ENCODE measurements at regions not wholly inside any gene's neighbourhood (a gene's known extent, or its start where the extent isn't known, plus 50 kb on each side); places are given as distances from the start of the nearest gene placed in this dataset.

- DNase-seq (ENCODE audit: low spot score), result no peak
- intact Hi-C loops (cut with DNase I), result no loop called here
These were observed 832.0 kb downstream of the GALC start for GRCh38 chr14:87160989-87161388.

- DNase-seq (ENCODE audit: low spot score), result no peak
- intact Hi-C loops (cut with DNase I), result loop anchor here in 1 of 2 donors (5.0 kb wide), 1 partner anchor 934 kb away; no protein-coding TSS in a partner anchor
These were observed 834.7 kb downstream of the GALC start for GRCh38 chr14:87158283-87158682.

- intact Hi-C loops (cut with DNase I), result loop anchor here in 1 of 2 donors (5.0 kb wide), 1 partner anchor 935 kb away; no protein-coding TSS in a partner anchor
- no peak for DNase-seq (ENCODE audit: low spot score)
These were observed 836.1 kb downstream of the GALC start for GRCh38 chr14:87156878-87157277.

- no peak for DNase-seq (ENCODE audit: low spot score)
- intact Hi-C loops (cut with DNase I), result loop anchor here in 1 of 2 donors (5.0 kb wide), 1 partner anchor 936 kb away; no protein-coding TSS in a partner anchor
These were observed 837.0 kb downstream of the GALC start for GRCh38 chr14:87155856-87156488.

GRCh38 chr14:87153901-87154300 lies 839.1 kb downstream of the GALC start:
- DNase-seq (ENCODE audit: low spot score), result no peak
- intact Hi-C loops (cut with DNase I), result no loop called here

- intact Hi-C loops (cut with DNase I), result no loop called here
- DNase-seq (ENCODE audit: low spot score), result no peak
These were observed 839.6 kb downstream of the GALC start for GRCh38 chr14:87153391-87153790.

- intact Hi-C loops (cut with DNase I), result no loop called here
- DNase-seq (ENCODE audit: low spot score), result no peak
These were observed 840.3 kb downstream of the GALC start for GRCh38 chr14:87152693-87153092.

GRCh38 chr14:87149583-87150354 lies 843.2 kb downstream of the GALC start:
- intact Hi-C loops (cut with DNase I), result no loop called here
- DNase-seq (ENCODE audit: low spot score), result no peak

- DNase-seq (ENCODE audit: low spot score), result no peak
- intact Hi-C loops (cut with DNase I), result no loop called here
These were observed 844.3 kb downstream of the GALC start for GRCh38 chr14:87148655-87149054.

- intact Hi-C loops (cut with DNase I), result no loop called here
- DNase-seq (ENCODE audit: low spot score), result no peak
These were observed 850.3 kb downstream of the GALC start for GRCh38 chr14:87142551-87143211.

GRCh38 chr14:87141801-87142200 lies 851.2 kb downstream of the GALC start:
- intact Hi-C loops (cut with DNase I), result no loop called here
- DNase-seq (ENCODE audit: low spot score), result no peak

- no peak for DNase-seq (ENCODE audit: low spot score)
- intact Hi-C loops (cut with DNase I), result no loop called here
These were observed 853.7 kb downstream of the GALC start for GRCh38 chr14:87139299-87139698.

GRCh38 chr14:87133073-87133801 lies 859.7 kb downstream of the GALC start:
- DNase-seq (ENCODE audit: low spot score), result no peak
- intact Hi-C loops (cut with DNase I), result no loop called here

GRCh38 chr14:87131879-87132278 lies 861.1 kb downstream of the GALC start:
- no peak for DNase-seq (ENCODE audit: low spot score)
- intact Hi-C loops (cut with DNase I), result no loop called here

GRCh38 chr14:87122166-87122565 lies 870.8 kb downstream of the GALC start:
- intact Hi-C loops (cut with DNase I), result no loop called here
- DNase-seq (ENCODE audit: low spot score), result no peak

- no peak for DNase-seq (ENCODE audit: low spot score)
- intact Hi-C loops (cut with DNase I), result no loop called here
These were observed 871.3 kb downstream of the GALC start for GRCh38 chr14:87121716-87122115.

GRCh38 chr14:87115234-87115633 lies 877.7 kb downstream of the GALC start:
- intact Hi-C loops (cut with DNase I), result no loop called here
- DNase-seq (ENCODE audit: low spot score), result no peak

- intact Hi-C loops (cut with DNase I), result no loop called here
- DNase-seq (ENCODE audit: low spot score), result no peak
These were observed 879.7 kb downstream of the GALC start for GRCh38 chr14:87113286-87113685.

- DNase-seq (ENCODE audit: low spot score), result no peak
- intact Hi-C loops (cut with DNase I), result no loop called here
These were observed 881.2 kb downstream of the GALC start for GRCh38 chr14:87111741-87112140.

GRCh38 chr14:87111126-87111525 lies 881.9 kb downstream of the GALC start:
- DNase-seq (ENCODE audit: low spot score), result no peak
- intact Hi-C loops (cut with DNase I), result no loop called here

Measured in posterior vena cava (tissue), 2 donors.